LoVo (cell line): ENCODE measurements at regions not wholly inside any gene's neighbourhood (a gene's known extent, or its start where the extent isn't known, plus 50 kb on each side); places are given as distances from the start of the nearest gene placed in this dataset.

Experiments used
- DNase-seq: peaks from one replicate; pipeline ENCODE4 v3.0.0-alpha.2; 2016; ENCODE audit warnings: low spot score

GRCh38 chr2:70397186-70397585 is 95.3 kb upstream of the FAM136A start:
- DNase-seq, result no peak

- no peak for DNase-seq
Observed at GRCh38 chr2:70396612-70397011, 94.7 kb upstream of the FAM136A start.

DNA sequence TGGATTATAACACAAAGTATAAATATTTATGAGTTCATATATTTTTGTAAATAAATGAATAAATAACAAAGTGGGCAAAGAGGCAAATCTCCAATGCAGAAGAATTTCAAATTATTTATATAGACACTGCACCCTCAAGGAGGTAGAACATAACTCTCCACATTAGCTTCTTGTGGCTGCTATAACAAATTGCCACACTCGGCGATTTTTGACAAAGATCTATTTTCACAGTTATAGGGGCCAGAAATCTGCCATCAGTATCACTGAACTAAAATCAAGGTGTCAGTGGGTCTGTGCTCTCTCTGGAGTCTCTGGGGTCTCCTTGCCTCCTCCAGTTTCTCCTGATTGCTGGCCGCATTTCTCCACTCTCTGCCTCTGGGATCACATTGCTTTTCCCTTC is 92.0 kb upstream of the FAM136A start:
- no peak for DNase-seq

DNA sequence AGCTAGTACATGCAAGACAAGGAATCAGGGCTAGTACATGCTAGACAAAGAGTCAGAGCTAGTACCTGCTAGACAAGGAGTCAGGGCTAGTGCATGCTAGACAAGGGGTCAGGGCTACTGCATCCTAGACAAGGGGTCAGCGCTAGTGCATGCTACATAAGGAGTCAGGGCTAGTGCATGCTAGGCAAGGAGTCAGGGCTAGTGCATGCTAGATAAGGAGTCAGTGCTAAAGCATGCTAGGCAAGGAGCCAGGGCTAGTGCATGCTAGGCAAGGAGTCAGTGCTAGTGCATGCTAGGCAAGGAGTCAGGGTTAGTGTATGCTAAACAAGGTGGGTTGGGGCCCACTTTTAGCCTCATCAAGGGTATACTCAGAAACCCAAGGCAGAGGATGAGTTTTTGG is 90.1 kb upstream of the FAM136A start:
- DNase-seq, result no peak

DNA sequence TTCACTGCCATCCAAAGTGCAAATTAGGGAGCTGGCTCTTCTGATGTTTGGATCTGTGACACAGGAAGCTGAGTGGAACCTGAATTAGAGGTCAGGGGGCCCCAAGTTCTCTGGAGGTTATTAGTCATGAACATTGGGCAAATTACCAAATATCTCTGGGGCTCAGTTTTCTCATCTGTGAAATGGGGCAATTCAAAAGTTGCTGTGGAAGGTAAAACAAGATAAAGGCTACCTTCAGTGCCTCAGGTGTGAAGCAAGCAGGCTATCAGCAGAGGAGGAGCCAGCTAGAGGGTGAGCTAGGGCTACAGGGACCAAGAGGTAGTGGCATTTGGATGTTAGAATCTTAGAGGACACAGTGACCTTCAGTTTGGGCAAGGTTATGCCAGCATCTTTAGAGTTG is 89.4 kb upstream of the FAM136A start:
- DNase-seq, result no peak

- no peak for DNase-seq
Observed at GRCh38 chr2:70388813-70389212, 86.9 kb upstream of the FAM136A start.

GRCh38 chr2:70388128-70388527 is 86.3 kb upstream of the FAM136A start:
- DNase-seq, result peak; percentile 12

DNA sequence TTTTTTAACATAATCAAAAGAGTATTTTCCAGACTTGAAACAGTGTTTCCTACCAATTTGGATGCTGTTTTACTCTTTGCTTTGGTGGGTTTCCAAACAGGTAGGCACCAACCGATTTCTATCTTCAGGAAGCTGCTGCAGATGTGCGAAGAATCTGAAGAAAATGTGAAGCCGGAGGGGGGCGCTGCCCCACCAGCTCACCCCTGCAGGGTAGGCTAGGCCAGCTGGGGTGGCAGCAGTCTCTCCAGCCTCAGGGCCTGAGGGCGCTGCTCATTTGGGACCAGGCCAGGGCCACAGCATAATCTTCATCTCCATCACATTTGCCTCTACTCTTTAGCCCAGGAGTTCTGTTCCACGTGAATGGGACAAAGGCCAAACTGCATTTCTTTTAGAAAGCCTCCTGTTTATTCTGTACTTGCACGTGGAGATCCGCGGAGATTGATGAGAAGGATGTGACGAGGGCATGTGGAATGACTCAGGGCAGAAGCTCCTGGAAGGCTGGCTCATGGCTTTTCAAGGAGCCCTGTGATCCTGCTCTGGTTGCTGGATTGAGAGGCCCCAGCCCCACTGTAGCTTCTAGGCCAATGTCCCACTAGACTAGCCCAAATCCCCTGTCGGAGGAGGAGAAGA is 84.2 kb upstream of the FAM136A start:
- DNase-seq, result no peak

- DNase-seq, result no peak
Observed at GRCh38 chr2:70385204-70385603, 83.3 kb upstream of the FAM136A start.

GRCh38 chr2:70381821-70382220 is 80.0 kb upstream of the FAM136A start:
- peak; percentile 62 for DNase-seq

GRCh38 chr2:70381235-70381634 is 79.4 kb upstream of the FAM136A start:
- peak; percentile 21 for DNase-seq

GRCh38 chr2:70380621-70381020 is 78.8 kb upstream of the FAM136A start:
- DNase-seq, result no peak

- DNase-seq, result no peak
Observed at GRCh38 chr2:70374616-70375015, 72.7 kb upstream of the FAM136A start.

- no peak for DNase-seq
Observed at GRCh38 chr2:70371753-70372152, 69.9 kb upstream of the FAM136A start.

- DNase-seq, result no peak
Observed at GRCh38 chr2:70369082-70369481, 67.2 kb upstream of the FAM136A start.

- DNase-seq, result no peak
Observed at GRCh38 chr2:70368545-70368944, 66.7 kb upstream of the FAM136A start.

GRCh38 chr2:70367722-70368323 is 66.0 kb upstream of the FAM136A start:
- DNase-seq, result no peak

- DNase-seq, result no peak
Observed at GRCh38 chr2:70362661-70363060, 60.8 kb upstream of the FAM136A start.

GRCh38 chr2:70360661-70361270 is 58.9 kb upstream of the FAM136A start:
- peak; percentile 55 for DNase-seq

GRCh38 chr2:70357684-70358071 is 55.8 kb upstream of the FAM136A start:
- no peak for DNase-seq

GRCh38 chr2:70356941-70357683 is 55.2 kb upstream of the FAM136A start:
- no peak for DNase-seq

GRCh38 chr2:70354264-70354949 is 52.5 kb upstream of the FAM136A start:
- no peak for DNase-seq
